ENCODE measurements at regions not wholly inside any gene's neighbourhood (a gene's known extent, or its start where the extent isn't known, plus 50 kb on each side); places are given as distances from the start of the nearest gene placed in this dataset.
A peak's percentile ranks its signal among the peaks of the same experiment; 100 is the strongest.

DNA sequence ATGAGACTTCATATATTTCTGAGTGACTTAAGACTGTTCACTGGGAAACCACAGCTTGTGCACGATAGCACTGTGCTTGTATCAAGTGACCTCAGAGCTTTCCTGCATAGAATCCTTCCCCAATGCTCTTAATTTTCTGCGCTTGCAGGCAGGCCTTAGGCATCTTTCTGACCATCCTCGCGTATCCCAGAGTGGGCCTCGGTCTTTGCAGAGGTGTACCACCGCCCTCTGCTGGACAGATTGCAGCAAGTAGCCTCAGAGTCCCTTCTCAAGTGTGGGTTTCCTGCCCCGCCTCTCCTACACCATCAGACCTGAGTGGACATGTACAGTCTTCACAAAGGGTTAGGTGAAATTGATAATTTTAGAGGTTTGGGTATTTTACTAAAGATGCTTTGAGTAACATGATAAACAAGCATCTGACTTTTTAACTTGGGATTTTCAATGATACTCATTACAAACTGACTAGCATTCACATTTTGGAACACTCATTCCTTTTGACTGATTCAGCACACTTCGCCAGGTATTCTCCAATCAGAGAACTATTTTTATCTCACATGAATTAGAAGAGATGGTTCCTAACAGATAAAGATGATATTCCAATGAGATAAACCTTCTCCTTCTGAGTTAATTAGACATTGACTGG is 246.5 kb upstream of the USP25 start (continued):
- TF ChIP-seq KIAA2018 (CRISPR knock-in tag; IDR thresholded peaks at IDR 0.05; ENCODE audit: borderline replicate concordance), result no peak
- TF ChIP-seq, protein P1, sequence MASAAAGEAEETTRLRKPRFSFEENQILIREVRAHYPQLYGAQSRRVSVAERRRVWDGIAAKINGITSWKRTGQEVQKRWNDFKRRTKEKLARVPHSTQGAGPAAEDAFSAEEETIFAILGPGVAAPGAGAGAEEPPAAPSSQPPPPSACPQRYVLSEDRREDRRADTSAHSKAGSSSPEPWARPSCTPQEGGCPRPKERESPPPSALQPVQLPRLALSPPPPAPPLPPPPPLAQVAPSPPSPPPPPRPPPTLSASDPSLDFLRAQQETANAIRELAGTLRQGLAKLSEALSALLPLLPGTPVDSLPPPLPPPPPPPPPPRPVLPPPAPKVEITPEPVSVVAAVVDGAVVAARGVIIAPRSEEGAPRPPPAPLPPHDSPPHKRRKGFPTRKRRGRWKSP (CRISPR knock-in tag; IDR thresholded peaks at IDR 0.05), result no peak
- no peak for TF ChIP-seq SRY (CRISPR knock-in tag; IDR thresholded peaks at IDR 0.05)
- TF ChIP-seq RBM22 (optimal IDR thresholded peaks at IDR 0.05; ENCODE audit: low read length), result no peak
- TF ChIP-seq TFDP2 (CRISPR knock-in tag; IDR thresholded peaks at IDR 0.05), result no peak
- TF ChIP-seq TAF15 (IDR thresholded peaks at IDR 0.05; ENCODE audit: low read depth, low read length, poor library complexity, severe bottlenecking), result no peak
- no peak for TF ChIP-seq ZFP36L2 (CRISPR knock-in tag; IDR thresholded peaks at IDR 0.05)
- no peak for TF ChIP-seq SRSF9 (IDR thresholded peaks at IDR 0.05; ENCODE audit: borderline replicate concordance, insufficient read depth, low read depth, low read length, poor library complexity, severe bottlenecking)
- peak; percentile 40; the same call in 1 of the 2 replicates for TF ChIP-seq ZBTB43 (CRISPR knock-in tag; conservative IDR thresholded peaks at IDR 0.05)
- TF ChIP-seq TMF1 (CRISPR knock-in tag; IDR thresholded peaks at IDR 0.05; ENCODE audit: low read depth), result no peak
- 0 out of 2 replicates have a peak, but pooled peaks have one; percentile 52 for TF ChIP-seq ELF3 (CRISPR knock-in tag; IDR thresholded peaks at IDR 0.05)
- no peak for TF ChIP-seq DBP (CRISPR knock-in tag; IDR thresholded peaks at IDR 0.05; ENCODE audit: not compliant biosample characterization)
- 0 out of 2 replicates have a peak, but pooled peaks have one; percentile 45 for TF ChIP-seq TARDBP (CRISPR knock-in tag; IDR thresholded peaks at IDR 0.05)
- TF ChIP-seq HDAC1 (CRISPR knock-in tag; IDR thresholded peaks at IDR 0.05), result no peak
- no peak for TF ChIP-seq ZIK1 (CRISPR knock-in tag; IDR thresholded peaks at IDR 0.05; ENCODE audit: borderline replicate concordance, low read depth)
- TF ChIP-seq TBL1XR1 (IDR thresholded peaks at IDR 0.05; ENCODE audit: borderline replicate concordance, low read length, partially characterized antibody), result no peak
- TF ChIP-seq ZNF776 (CRISPR knock-in tag; IDR thresholded peaks at IDR 0.05), result no peak
